ENCODE measurements at regions not wholly inside any gene's neighbourhood (a gene's known extent, or its start where the extent isn't known, plus 50 kb on each side); places are given as distances from the start of the nearest gene placed in this dataset.

GRCh38 chr15:96106181-96106580, 224.3 kb upstream of the NR2F2 start:
- TF ChIP-seq CTCF (IDR thresholded peaks at IDR 0.05; ENCODE audit: low read length) = no peak
- no peak for TF ChIP-seq EZH2phosphoT487 (IDR thresholded peaks at IDR 0.05; ENCODE audit: low read length)

Measured in MM.1S (cell line).